GM12878 (cell line): ENCODE measurements at regions not wholly inside any gene's neighbourhood (a gene's known extent, or its start where the extent isn't known, plus 50 kb on each side); places are given as distances from the start of the nearest gene placed in this dataset.

Experiments used
- ATAC-seq: fragments of 200-7000 bp; cut with Tn5 transposase; 3 replicates; pipeline ENCODE4 v1.9.1; 2020; ENCODE audit warnings: mild to moderate bottlenecking, moderate library complexity
- BruUV-seq: library from RNA; stranded (reverse); fragments of 400-500 nt; replicated peaks from 2 replicates; lab custom pipeline; 2021; lab: Mats Ljungman, UMichigan
- CTCF ChIA-PET: fragments of 300-600 bp; sonication (Branson Sonifier 250); formaldehyde crosslinking; extraction: SDS; loops from one replicate; lab custom pipeline; 2021; ENCODE audit warnings: inconsistent platforms; lab: Yijun Ruan, JAX
- POLR2A ChIA-PET: fragments of 350-600 bp; formaldehyde crosslinking; extraction: SDS; loops from one replicate; lab custom pipeline; 2021; ENCODE audit warnings: inconsistent platforms; lab: Charles Lee
- RAD21 ChIA-PET: fragments of 300-600 bp; sonication (Branson Sonifier 250); formaldehyde crosslinking; loops from one replicate; lab custom pipeline; 2023; ENCODE audit warnings: antibody characterized with exemption; ENCODE audit not compliant: unreplicated experiment; lab: Charles Lee
- SMC1A ChIA-PET: fragments of 300-600 bp; sonication (Branson Sonifier 250); formaldehyde crosslinking; loops from one replicate; lab custom pipeline; 2023; ENCODE audit not compliant: unreplicated experiment, uncharacterized antibody; lab: Charles Lee
- DNase-seq: peaks from one replicate; pipeline ENCODE4 v3.0.0-alpha.2; 2011; ENCODE audit warnings: low read depth, low spot score
- FAIRE-seq: peaks from 3 replicates; lab custom pipeline; 2011; peaks lifted over from hg19 to GRCh38; lab: Jason Lieb, UNC
- H2AFZ ChIP-seq: 2 replicates; pipeline ENCODE4 v1.6.0; 2011; ENCODE audit warnings: low read depth, low read length, control low read depth; ENCODE audit not compliant: control insufficient read depth
- H3K27ac ChIP-seq: 2 replicates; pipeline ENCODE4 v1.5.1; 2011; ENCODE audit warnings: control low read depth; ENCODE audit not compliant: control insufficient read depth, insufficient read depth
- H3K27me3 ChIP-seq, 2 experiments: replicated peaks in 1 of 2; 2 replicates each; pipeline versions ENCODE4 v1.6.0 to v1.6.1; 2011; ENCODE audit warnings: low read length in 1 of 2; ENCODE audit not compliant: control insufficient read depth in 2 of 2, insufficient read depth in 2 of 2
- H3K36me3 ChIP-seq, 2 experiments: 2 replicates each; pipeline ENCODE4 v1.5.1; 2011; ENCODE audit warnings: low read length in 1 of 2; ENCODE audit not compliant: control insufficient read depth in 2 of 2, insufficient read depth in 2 of 2
- H3K4me1 ChIP-seq: 2 replicates; pipeline ENCODE4 v1.6.1; 2011; ENCODE audit warnings: mild to moderate bottlenecking, low read length, moderate library complexity, mixed read lengths; ENCODE audit not compliant: control insufficient read depth, insufficient read depth
- H3K4me2 ChIP-seq: 2 replicates; pipeline ENCODE4 v1.6.0; 2011; ENCODE audit warnings: control low read depth; ENCODE audit not compliant: control insufficient read depth, insufficient read depth
- H3K4me3 ChIP-seq: fragments of 200-600 bp; sonication (generic); 2 replicates; pipeline ENCODE4 v1.5.1; 2016
- H3K79me2 ChIP-seq: 2 replicates; pipeline ENCODE4 v1.6.0; 2011; ENCODE audit warnings: low read length; ENCODE audit not compliant: control insufficient read depth, insufficient read depth
- H3K9ac ChIP-seq: 2 replicates; pipeline ENCODE4 v1.8.0; 2011; ENCODE audit warnings: low read length, control low read depth, mixed read lengths; ENCODE audit not compliant: control insufficient read depth, insufficient read depth
- H3K9me3 ChIP-seq: replicated peaks from 3 replicates; pipeline ENCODE4 v1.5.1; 2011; ENCODE audit warnings: mild to moderate bottlenecking, low read length; ENCODE audit not compliant: control insufficient read depth, insufficient read depth
- H4K20me1 ChIP-seq: 2 replicates; pipeline ENCODE4 v1.6.0; 2011; ENCODE audit not compliant: control insufficient read depth, insufficient read depth
- ATF2 ChIP-seq: IDR thresholded peaks from 2 replicates; pipeline ENCODE4 v1.6.1; 2012; ENCODE audit warnings: low read length, inconsistent platforms
- ATF7 ChIP-seq: fragments of 450-650 bp; IDR thresholded peaks from 2 replicates; pipeline ENCODE4 v1.6.1; 2016; ENCODE audit warnings: low read depth, mild to moderate bottlenecking
- BCL11A ChIP-seq: IDR thresholded peaks from 2 replicates; pipeline ENCODE4 v1.6.1; 2011; ENCODE audit warnings: low read depth, low read length
- BRCA1 ChIP-seq: IDR thresholded peaks from 2 replicates; pipeline ENCODE4 v1.6.1; 2011; ENCODE audit warnings: low read depth, low read length, improper control_type of control experiment
- CBX5 ChIP-seq: sonication (generic); IDR thresholded peaks from 2 replicates; pipeline ENCODE4 v1.6.1; 2016; ENCODE audit warnings: low read depth, moderate library complexity, mild to moderate bottlenecking, inconsistent platforms
- CHD1 ChIP-seq: IDR thresholded peaks from 2 replicates; pipeline ENCODE4 v1.6.1; 2012; ENCODE audit warnings: low read depth, low read length, improper control_type of control experiment
- CHD2 ChIP-seq: IDR thresholded peaks from 2 replicates; pipeline ENCODE4 v1.6.1; 2011; ENCODE audit warnings: low read depth, low read length, improper control_type of control experiment, borderline replicate concordance
- DPF2 ChIP-seq: fragments of 450-650 bp; IDR thresholded peaks from 2 replicates; pipeline ENCODE4 v1.6.1; 2017; ENCODE audit warnings: mild to moderate bottlenecking
- E4F1 ChIP-seq: fragments of 450-650 bp; IDR thresholded peaks from 2 replicates; pipeline ENCODE4 v1.6.1; 2018; ENCODE audit warnings: borderline replicate concordance, mild to moderate bottlenecking; ENCODE audit not compliant: partially characterized antibody
- HSF1 ChIP-seq: fragments of 150-350 bp; IDR thresholded peaks from 2 replicates; pipeline ENCODE4 v1.6.1; 2014; ENCODE audit warnings: mild to moderate bottlenecking, low read depth, low read length
- IKZF1 ChIP-seq: fragments of 450-650 bp; conservative IDR thresholded peaks from 2 replicates; pipeline ENCODE4 v1.6.1; 2017; ENCODE audit warnings: antibody characterized with exemption, mild to moderate bottlenecking
- PAX8 ChIP-seq: fragments of 450-650 bp; IDR thresholded peaks from 2 replicates; pipeline ENCODE4 v1.6.1; 2017; ENCODE audit warnings: mild to moderate bottlenecking, moderate library complexity
- SUZ12 ChIP-seq: fragments of 200-600 bp; sonication (generic); IDR thresholded peaks from one replicate; pipeline ENCODE4 v1.6.1; 2018; ENCODE audit warnings: antibody characterized with exemption, mild to moderate bottlenecking; ENCODE audit not compliant: unreplicated experiment
- TARDBP ChIP-seq: IDR thresholded peaks from 2 replicates; pipeline ENCODE4 v1.6.1; 2016; ENCODE audit warnings: borderline replicate concordance
- TCF7 ChIP-seq: IDR thresholded peaks from 2 replicates; pipeline ENCODE4 v1.6.1; 2014; ENCODE audit warnings: antibody characterized with exemption, borderline replicate concordance
- YY1 ChIP-seq: IDR thresholded peaks from 2 replicates; pipeline ENCODE4 v1.6.1; 2011; ENCODE audit warnings: low read depth, mild to moderate bottlenecking, low read length
- WGBS: methylation state at CpG from one replicate; pipeline ENCODE4 v1.1.6; 2016; ENCODE audit warnings: low lambda C conversion rate; ENCODE audit not compliant: insufficient replicate concordance, insufficient coverage; ENCODE audit errors: missing lambda C conversion rate; 5-methylcytosine and 5-hydroxymethylcytosine counted together
- in situ Hi-C: fragments of 300-500 bp; cut with MboI; formaldehyde crosslinking; loops from 9 replicates; pipeline ENCODE4 v1.14.3; 2018; ENCODE audit warnings: mixed read lengths
- intact Hi-C: fragments of 100-400 bp; cut with micrococcal nuclease; formaldehyde crosslinking; loops from one replicate; pipeline ENCODE4 v1.14.2; 2022; ENCODE audit not compliant: unreplicated experiment

GRCh38 chr3:145531548-145531947 is 629.4 kb downstream of the PLOD2 start:
- Histone ChIP-seq H3K36me3 (no peaks in the 10 kb centered on the region), H2AFZ (no peak overlapping the region), H3K9ac (no peak overlapping the region), H3K4me2 (no peak overlapping the region), H4K20me1 (no peaks in the 10 kb centered on the region), H3K4me1 (no peaks in the 10 kb centered on the region), H3K9me3 (no peaks in the 10 kb centered on the region), H3K27me3 (no peaks in the 10 kb centered on the region), H3K27ac (no peak overlapping the region), H3K4me3 (no peak overlapping the region), H3K79me2 (no peaks in the 10 kb centered on the region)
- ChIA-PET SMC1A (no interaction called here), CTCF (no interaction called here), RAD21 (no interaction called here), POLR2A (no interaction called here)
- FAIRE-seq (no peak), ATAC-seq (no peak), DNase-seq (no peak)
- no peak for TF ChIP-seq ATF2
- no peak for TF ChIP-seq BRCA1
- no peak for TF ChIP-seq HSF1
- no peak for TF ChIP-seq CHD2
- no peak for TF ChIP-seq E4F1
- no peak for TF ChIP-seq TCF7
- TF ChIP-seq BCL11A: no peak
- no peak for TF ChIP-seq IKZF1
- TF ChIP-seq CBX5: no peak
- no peak for TF ChIP-seq DPF2
- no peak for TF ChIP-seq TARDBP
- no peak for TF ChIP-seq CHD1
- TF ChIP-seq PAX8: no peak
- no peak for TF ChIP-seq ATF7
- TF ChIP-seq YY1: no peak
- no peak for TF ChIP-seq SUZ12
- no TSS peak for BruUV-seq
- intact Hi-C loops (no loop called here), in situ Hi-C loops (no loop called here)
- WGBS: 0% methylated on average over 1 of the region's 1 CpG
